ENCODE measurements at regions not wholly inside any gene's neighbourhood (a gene's known extent, or its start where the extent isn't known, plus 50 kb on each side); places are given as distances from the start of the nearest gene placed in this dataset.

GRCh38 chr6:21885111-21885510, 291.6 kb downstream of the SOX4 start:
- Mint-ChIP-seq H3K27ac (ENCODE audit: low read depth) (no peak overlapping the region), H3K4me3 (no peak overlapping the region), H3K27me3 (no peaks in the 10 kb centered on the region), H3K4me1 (no peaks in the 10 kb centered on the region), H3K36me3 (ENCODE audit: insufficient read depth) (no peaks in the 10 kb centered on the region), H3K9me3 (no peaks in the 10 kb centered on the region)
- ATAC-seq (replicated peaks; ENCODE audit: extremely low read depth, poor library complexity, severe bottlenecking), result no peak
- DNase-seq (ENCODE audit: low spot score in 2 of 2), result no peak

- Mint-ChIP-seq H3K27me3 (no peaks in the 10 kb centered on the region), H3K27ac (ENCODE audit: low read depth) (no peak overlapping the region), H3K36me3 (ENCODE audit: insufficient read depth) (no peaks in the 10 kb centered on the region), H3K4me3 (no peak overlapping the region), H3K4me1 (no peaks in the 10 kb centered on the region), H3K9me3 (no peaks in the 10 kb centered on the region)
- DNase-seq (ENCODE audit: low spot score in 2 of 2), result no peak
- no peak for ATAC-seq (replicated peaks; ENCODE audit: extremely low read depth, poor library complexity, severe bottlenecking)
Observed at GRCh38 chr6:21885532-21886114, 292.1 kb downstream of the SOX4 start.

GRCh38 chr6:21886542-21887151, 293.1 kb downstream of the SOX4 start:
- H3K36me3 Mint-ChIP-seq (ENCODE audit: insufficient read depth), result no peaks in the 10 kb centered on the region
- H3K4me3 Mint-ChIP-seq, result no peak overlapping the region
- no peaks in the 10 kb centered on the region for H3K9me3 Mint-ChIP-seq
- no peak overlapping the region for H3K27ac Mint-ChIP-seq (ENCODE audit: low read depth)
- H3K4me1 Mint-ChIP-seq, result no peaks in the 10 kb centered on the region
- ATAC-seq (replicated peaks; ENCODE audit: extremely low read depth, poor library complexity, severe bottlenecking) (no peak), DNase-seq (ENCODE audit: low spot score in 2 of 2) (no peak)
- H3K27me3 Mint-ChIP-seq, result no peaks in the 10 kb centered on the region

- no peaks in the 10 kb centered on the region for H3K27me3 Mint-ChIP-seq
- no peak for DNase-seq (ENCODE audit: low spot score in 2 of 2)
- H3K27ac Mint-ChIP-seq (ENCODE audit: low read depth), result no peak overlapping the region
- H3K36me3 Mint-ChIP-seq (ENCODE audit: insufficient read depth), result no peaks in the 10 kb centered on the region
- no peaks in the 10 kb centered on the region for H3K9me3 Mint-ChIP-seq
- no peak for ATAC-seq (replicated peaks; ENCODE audit: extremely low read depth, poor library complexity, severe bottlenecking)
- no peaks in the 10 kb centered on the region for H3K4me1 Mint-ChIP-seq
- H3K4me3 Mint-ChIP-seq, result no peak overlapping the region
Observed at GRCh38 chr6:21887231-21888185, 294.0 kb downstream of the SOX4 start.

- Mint-ChIP-seq H3K36me3 (ENCODE audit: insufficient read depth) (no peaks in the 10 kb centered on the region), H3K9me3 (no peaks in the 10 kb centered on the region), H3K4me1 (no peaks in the 10 kb centered on the region), H3K27ac (ENCODE audit: low read depth) (no peak overlapping the region), H3K27me3 (no peaks in the 10 kb centered on the region), H3K4me3 (no peak overlapping the region)
- ATAC-seq (replicated peaks; ENCODE audit: extremely low read depth, poor library complexity, severe bottlenecking) (no peak), DNase-seq (ENCODE audit: low spot score in 2 of 2) (no peak)
Observed at GRCh38 chr6:21891080-21891479, 297.5 kb downstream of the SOX4 start.

- Mint-ChIP-seq H3K27ac (ENCODE audit: low read depth) (no peak overlapping the region), H3K4me1 (no peaks in the 10 kb centered on the region), H3K9me3 (no peaks in the 10 kb centered on the region), H3K4me3 (no peak overlapping the region), H3K36me3 (ENCODE audit: insufficient read depth) (no peaks in the 10 kb centered on the region), H3K27me3 (no peaks in the 10 kb centered on the region)
- ATAC-seq (replicated peaks; ENCODE audit: extremely low read depth, poor library complexity, severe bottlenecking), result no peak
- no peak for DNase-seq (ENCODE audit: low spot score in 2 of 2)
Observed at GRCh38 chr6:21893793-21894192, 300.2 kb downstream of the SOX4 start.

GRCh38 chr6:21895555-21895954, 302.0 kb downstream of the SOX4 start:
- Mint-ChIP-seq H3K27me3 (no peaks in the 10 kb centered on the region), H3K4me1 (no peaks in the 10 kb centered on the region), H3K9me3 (peaks cover 6% of the 10 kb centered on the region), H3K27ac (ENCODE audit: low read depth) (no peak overlapping the region), H3K4me3 (no peak overlapping the region), H3K36me3 (ENCODE audit: insufficient read depth) (no peaks in the 10 kb centered on the region)
- ATAC-seq (replicated peaks; ENCODE audit: extremely low read depth, poor library complexity, severe bottlenecking) (no peak), DNase-seq (ENCODE audit: low spot score in 2 of 2) (no peak)

GRCh38 chr6:21898107-21898796, 304.7 kb downstream of the SOX4 start:
- Mint-ChIP-seq H3K36me3 (ENCODE audit: insufficient read depth) (no peaks in the 10 kb centered on the region), H3K27ac (ENCODE audit: low read depth) (no peak overlapping the region), H3K9me3 (peaks cover 11% of the 10 kb centered on the region), H3K4me3 (no peak overlapping the region), H3K27me3 (no peaks in the 10 kb centered on the region), H3K4me1 (no peaks in the 10 kb centered on the region)
- ATAC-seq (replicated peaks; ENCODE audit: extremely low read depth, poor library complexity, severe bottlenecking), result no peak
- DNase-seq (ENCODE audit: low spot score in 2 of 2), result no peak

GRCh38 chr6:21899708-21900107, 306.2 kb downstream of the SOX4 start:
- Mint-ChIP-seq H3K4me3 (no peak overlapping the region), H3K9me3 (peaks cover 11% of the 10 kb centered on the region), H3K4me1 (no peaks in the 10 kb centered on the region), H3K36me3 (ENCODE audit: insufficient read depth) (no peaks in the 10 kb centered on the region), H3K27me3 (no peaks in the 10 kb centered on the region), H3K27ac (ENCODE audit: low read depth) (no peak overlapping the region)
- no peak for DNase-seq (ENCODE audit: low spot score in 2 of 2)
- ATAC-seq (replicated peaks; ENCODE audit: extremely low read depth, poor library complexity, severe bottlenecking), result no peak

GRCh38 chr6:21900730-21901129, 307.2 kb downstream of the SOX4 start:
- no peaks in the 10 kb centered on the region for H3K4me1 Mint-ChIP-seq
- DNase-seq (ENCODE audit: low spot score in 2 of 2), result no peak
- no peak for ATAC-seq (replicated peaks; ENCODE audit: extremely low read depth, poor library complexity, severe bottlenecking)
- no peak overlapping the region for H3K4me3 Mint-ChIP-seq
- H3K9me3 Mint-ChIP-seq, result peaks cover 11% of the 10 kb centered on the region
- no peaks in the 10 kb centered on the region for H3K27me3 Mint-ChIP-seq
- no peaks in the 10 kb centered on the region for H3K36me3 Mint-ChIP-seq (ENCODE audit: insufficient read depth)
- no peak overlapping the region for H3K27ac Mint-ChIP-seq (ENCODE audit: low read depth)

GRCh38 chr6:21902628-21903169, 309.1 kb downstream of the SOX4 start:
- Mint-ChIP-seq H3K27ac (ENCODE audit: low read depth) (no peak overlapping the region), H3K27me3 (no peaks in the 10 kb centered on the region), H3K36me3 (ENCODE audit: insufficient read depth) (no peaks in the 10 kb centered on the region), H3K4me3 (no peak overlapping the region), H3K4me1 (no peaks in the 10 kb centered on the region), H3K9me3 (peaks cover 11% of the 10 kb centered on the region)
- ATAC-seq (replicated peaks; ENCODE audit: extremely low read depth, poor library complexity, severe bottlenecking) (no peak), DNase-seq (ENCODE audit: low spot score in 2 of 2) (no peak)

- Mint-ChIP-seq H3K36me3 (ENCODE audit: insufficient read depth) (no peaks in the 10 kb centered on the region), H3K27ac (ENCODE audit: low read depth) (no peak overlapping the region), H3K27me3 (no peaks in the 10 kb centered on the region), H3K4me1 (no peaks in the 10 kb centered on the region), H3K4me3 (no peak overlapping the region), H3K9me3 (peaks cover 5% of the 10 kb centered on the region)
- DNase-seq (ENCODE audit: low spot score in 2 of 2), result no peak
- ATAC-seq (replicated peaks; ENCODE audit: extremely low read depth, poor library complexity, severe bottlenecking), result no peak
Observed at GRCh38 chr6:21905531-21905930, 312.0 kb downstream of the SOX4 start.
